Mesodermal cell (in vitro differentiated cells): ENCODE measurements at regions not wholly inside any gene's neighbourhood (a gene's known extent, or its start where the extent isn't known, plus 50 kb on each side); places are given as distances from the start of the nearest gene placed in this dataset.
"Not testable (repeated sequence)": the region's sequence is repeated elsewhere in the genome, so short reads cannot be mapped to it uniquely, and the experiment has no call there.

ENCODE experiments used
- H3K27ac ChIP-seq: 2 replicates; pipeline ENCODE4 v1.7.0; 2013; ENCODE audit warnings: mild to moderate bottlenecking, low read depth, low read length, moderate library complexity; ENCODE audit not compliant: severe bottlenecking
- H3K36me3 ChIP-seq: 2 replicates; pipeline ENCODE4 v1.7.1; 2013; ENCODE audit warnings: mild to moderate bottlenecking, low read length, moderate library complexity; ENCODE audit not compliant: control insufficient read depth, insufficient read depth
- H3K4me1 ChIP-seq: one replicate; pipeline ENCODE4 v1.7.1; 2013; ENCODE audit warnings: mild to moderate bottlenecking, low read length; ENCODE audit not compliant: insufficient read depth, control insufficient read depth, poor library complexity, severe bottlenecking
- H3K4me3 ChIP-seq: 2 replicates; pipeline ENCODE4 v1.7.0; 2013; ENCODE audit warnings: low read length, control low read depth, mild to moderate bottlenecking; ENCODE audit not compliant: insufficient read depth, poor library complexity, severe bottlenecking; ENCODE audit errors: extremely low read depth
- H3K9me3 ChIP-seq: 2 replicates; pipeline ENCODE4 v1.7.1; 2013; ENCODE audit warnings: mild to moderate bottlenecking, low read length, moderate library complexity; ENCODE audit not compliant: control insufficient read depth
- WGBS, 2 experiments: methylation state at CpG; one replicate each; pipeline ENCODE4 v1.1.5; 2013; ENCODE audit warnings: missing lambda C conversion rate in 2 of 2; ENCODE audit not compliant: insufficient coverage in 2 of 2; 5-methylcytosine and 5-hydroxymethylcytosine counted together

GRCh38 chr14:37681486-37681885 is 86.1 kb downstream of the TTC6 start:
- Histone ChIP-seq H3K36me3 (no peaks in the 10 kb centered on the region), H3K27ac (no peak overlapping the region), H3K4me1 (no peaks in the 10 kb centered on the region), H3K9me3 (no peaks in the 10 kb centered on the region), H3K4me3 (no peak overlapping the region)
- WGBS, 2 experiments: 100% methylated on average over 2 of the region's 3 CpGs; no CpG with 5 or more reads in 1 of the 2 experiments

- H3K9me3 ChIP-seq, H3K4me1 ChIP-seq, H3K27ac ChIP-seq, H3K36me3 ChIP-seq, H3K4me3 ChIP-seq: not testable (repeated sequence)
Observed at GRCh38 chr14:37692680-37693079, 97.3 kb downstream of the TTC6 start.

GRCh38 chr14:37693420-37693819 is 98.0 kb downstream of the TTC6 start:
- not testable (repeated sequence) for H3K4me3 ChIP-seq, H3K27ac ChIP-seq, H3K9me3 ChIP-seq, H3K4me1 ChIP-seq, H3K36me3 ChIP-seq
- WGBS, 2 experiments: no CpG with 5 or more reads among the region's 1 CpG

- Histone ChIP-seq H3K36me3 (no peaks in the 10 kb centered on the region), H3K4me1 (peaks cover 5% of the 10 kb centered on the region), H3K4me3 (no peak overlapping the region), H3K27ac (no peak overlapping the region), H3K9me3 (no peaks in the 10 kb centered on the region)
- 80% methylated on average over 1 of the region's 1 CpG; no CpG with 5 or more reads in 1 of the 2 experiments for WGBS, 2 experiments
Observed at GRCh38 chr14:37695866-37696265, 100.4 kb downstream of the TTC6 start.

- Histone ChIP-seq H3K36me3 (no peaks in the 10 kb centered on the region), H3K4me1 (peaks cover 5% of the 10 kb centered on the region), H3K27ac (no peak overlapping the region), H3K9me3 (no peaks in the 10 kb centered on the region), H3K4me3 (no peak overlapping the region)
Observed at GRCh38 chr14:37697489-37698121, 102.2 kb downstream of the TTC6 start.

GRCh38 chr14:37698840-37699777 is 103.7 kb downstream of the TTC6 start:
- Histone ChIP-seq H3K36me3 (no peaks in the 10 kb centered on the region), H3K9me3 (no peaks in the 10 kb centered on the region), H3K4me1 (peaks cover 5% of the 10 kb centered on the region), H3K4me3 (no peak overlapping the region), H3K27ac (no peak overlapping the region)
- WGBS, 2 experiments: 93 to 95% methylated on average over 4 of the region's 4 CpGs

GRCh38 chr14:37707716-37708115 is 112.3 kb downstream of the TTC6 start:
- no peak overlapping the region for H3K27ac ChIP-seq
- peaks cover 2% of the 10 kb centered on the region for H3K4me1 ChIP-seq
- no peaks in the 10 kb centered on the region for H3K36me3 ChIP-seq
- H3K9me3 ChIP-seq: no peaks in the 10 kb centered on the region
- no peak overlapping the region for H3K4me3 ChIP-seq
- no CpG with 5 or more reads among the region's 2 CpGs for WGBS, 2 experiments

- H3K4me1 ChIP-seq: peaks cover 2% of the 10 kb centered on the region
- no peak overlapping the region for H3K4me3 ChIP-seq
- no peaks in the 10 kb centered on the region for H3K9me3 ChIP-seq
- WGBS, 2 experiments: no CpG with 5 or more reads among the region's 2 CpGs
- H3K36me3 ChIP-seq: no peaks in the 10 kb centered on the region
- no peak overlapping the region for H3K27ac ChIP-seq
Observed at GRCh38 chr14:37708481-37708880, 113.1 kb downstream of the TTC6 start.

- H3K36me3 ChIP-seq: no peaks in the 10 kb centered on the region
- H3K27ac ChIP-seq: no peak overlapping the region
- WGBS, 2 experiments: 76% methylated on average over 2 of the region's 3 CpGs; no CpG with 5 or more reads in 1 of the 2 experiments
- peaks cover 2% of the 10 kb centered on the region for H3K4me1 ChIP-seq
- no peaks in the 10 kb centered on the region for H3K9me3 ChIP-seq
- no peak overlapping the region for H3K4me3 ChIP-seq
Observed at GRCh38 chr14:37709419-37710195, 114.2 kb downstream of the TTC6 start.

- Histone ChIP-seq H3K4me1 (peaks cover 2% of the 10 kb centered on the region), H3K36me3 (no peaks in the 10 kb centered on the region)
- WGBS, 2 experiments: no CpG with 5 or more reads among the region's 1 CpG
Observed at GRCh38 chr14:37711356-37711830, 116.0 kb downstream of the TTC6 start.

More at GRCh38 chr14:37711356-37711830, 116.0 kb downstream of the TTC6 start:
- Histone ChIP-seq H3K4me3 (no peak overlapping the region), H3K27ac (no peak overlapping the region), H3K9me3 (no peaks in the 10 kb centered on the region)
